ENCODE measurements at regions not wholly inside any gene's neighbourhood (a gene's known extent, or its start where the extent isn't known, plus 50 kb on each side); places are given as distances from the start of the nearest gene placed in this dataset.

DNA sequence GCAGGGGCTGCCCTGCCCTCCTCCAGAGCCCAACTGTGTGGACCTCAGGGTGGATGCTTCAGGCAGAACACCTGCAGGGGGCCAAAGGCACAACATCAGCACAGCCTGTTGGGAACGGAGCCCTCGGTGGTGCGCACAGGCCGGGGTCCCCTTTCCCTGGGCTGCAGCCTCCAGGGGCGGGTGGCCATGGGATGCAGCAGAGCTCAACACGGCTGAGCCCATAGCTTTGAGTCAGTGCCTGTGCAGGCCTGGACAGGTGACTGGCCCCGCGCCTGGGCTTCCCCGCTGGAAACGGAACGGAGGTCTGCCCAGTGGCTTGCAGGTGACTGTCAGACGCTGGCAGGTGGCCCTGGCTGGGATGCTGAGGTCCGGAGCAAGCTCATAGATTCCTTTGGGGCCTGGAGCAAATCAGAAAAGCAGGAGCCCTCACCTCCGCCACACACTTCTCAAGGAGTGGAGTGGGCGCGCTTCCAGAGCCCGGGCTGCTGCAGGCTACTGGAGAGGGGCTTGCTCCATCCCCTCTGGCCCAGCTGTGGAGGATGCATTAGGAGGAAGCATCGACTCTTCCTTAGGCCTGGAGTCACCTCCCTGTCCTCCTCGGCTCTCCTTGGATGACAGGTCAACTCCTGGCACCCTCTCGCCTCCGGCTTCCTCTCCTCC lies 69.8 kb upstream of the RNU6ATAC start:
- TF ChIP-seq CTCF (IDR thresholded peaks at IDR 0.05), result no peak
- TF ChIP-seq ZFX (IDR thresholded peaks at IDR 0.05; ENCODE audit: borderline replicate concordance), result no peak
- no peak overlapping the region for H3K27ac ChIP-seq

DNA sequence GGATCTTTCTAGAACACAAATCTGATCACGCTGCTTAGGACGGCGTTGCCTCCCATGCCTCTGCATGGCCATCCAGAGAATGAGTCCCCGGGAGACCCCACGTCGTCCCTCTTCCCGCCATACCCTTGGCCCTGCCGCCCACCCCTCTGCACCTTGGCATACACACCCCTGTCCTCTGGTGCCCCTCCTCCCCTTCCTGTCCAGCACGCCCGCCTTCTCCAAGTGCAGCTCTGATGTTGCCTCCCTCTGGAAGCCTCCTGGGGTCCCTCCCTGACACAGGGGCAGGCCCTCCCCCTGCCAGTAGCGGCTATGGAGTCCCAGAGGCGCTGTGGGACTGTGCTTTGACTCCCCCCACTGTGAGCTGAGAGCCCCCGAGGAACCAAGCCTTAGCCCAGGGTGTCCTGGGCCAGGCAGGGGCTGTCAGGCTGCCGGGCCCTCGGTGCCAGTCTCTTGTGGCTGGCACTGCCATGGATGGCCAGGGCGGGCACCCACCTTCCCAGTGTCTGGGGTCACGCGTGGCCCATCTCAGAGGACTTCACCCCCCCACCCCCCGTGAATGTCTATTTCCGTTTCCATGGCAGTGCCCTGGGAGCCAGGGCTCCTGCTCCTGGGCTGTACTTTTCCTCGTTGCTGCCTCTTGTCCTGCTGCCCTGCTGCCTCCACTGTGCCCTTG lies 70.5 kb upstream of the RNU6ATAC start:
- TF ChIP-seq CTCF (IDR thresholded peaks at IDR 0.05) (no peak), ZFX (IDR thresholded peaks at IDR 0.05; ENCODE audit: borderline replicate concordance) (no peak)
- H3K27ac ChIP-seq, result no peak overlapping the region

- TF ChIP-seq CTCF (IDR thresholded peaks at IDR 0.05) (no peak), ZFX (IDR thresholded peaks at IDR 0.05; ENCODE audit: borderline replicate concordance) (no peak)
- no peak overlapping the region for H3K27ac ChIP-seq
Measured at GRCh38 chr9:134235366-134235765, 71.0 kb upstream of the RNU6ATAC start.

DNA sequence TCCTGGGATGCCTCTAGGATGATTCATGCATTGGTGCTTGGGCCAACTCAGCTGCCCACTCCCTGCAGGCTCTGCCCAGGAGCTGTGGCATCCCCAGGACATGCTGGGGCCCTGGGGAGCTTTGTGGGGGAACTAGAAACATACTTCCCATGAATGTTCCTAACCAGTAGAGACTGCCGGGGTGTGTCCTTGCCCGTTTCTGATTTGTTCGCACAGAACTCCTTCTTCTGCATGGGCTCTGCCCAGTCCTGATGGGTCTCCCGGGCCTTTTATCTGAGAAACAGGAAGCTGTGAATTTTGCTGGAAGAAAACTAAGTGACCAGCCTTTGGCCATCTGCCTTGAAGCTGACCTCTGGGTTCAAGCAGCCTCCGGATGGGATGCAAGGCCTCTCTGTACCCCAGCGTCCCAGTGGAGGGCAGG lies 71.6 kb upstream of the RNU6ATAC start:
- no peak for TF ChIP-seq ZFX (IDR thresholded peaks at IDR 0.05; ENCODE audit: borderline replicate concordance)
- TF ChIP-seq CTCF (IDR thresholded peaks at IDR 0.05), result no peak
- no peak overlapping the region for H3K27ac ChIP-seq

- no peak overlapping the region for H3K27ac ChIP-seq
- TF ChIP-seq ZFX (IDR thresholded peaks at IDR 0.05; ENCODE audit: borderline replicate concordance) (no peak), CTCF (IDR thresholded peaks at IDR 0.05) (no peak)
Measured at GRCh38 chr9:134236935-134237629, 72.7 kb upstream of the RNU6ATAC start.

- TF ChIP-seq CTCF (IDR thresholded peaks at IDR 0.05) (no peak), ZFX (IDR thresholded peaks at IDR 0.05; ENCODE audit: borderline replicate concordance) (no peak)
- H3K27ac ChIP-seq, result no peak overlapping the region
Measured at GRCh38 chr9:134237630-134238265, 73.4 kb upstream of the RNU6ATAC start.

Measured in 22Rv1 (cell line).